GM12875 (cell line): ENCODE measurements at regions not wholly inside any gene's neighbourhood (a gene's known extent, or its start where the extent isn't known, plus 50 kb on each side); places are given as distances from the start of the nearest gene placed in this dataset.

Experiments used
- H3K4me3 ChIP-seq: one replicate; pipeline ENCODE4 v1.5.1; 2011; ENCODE audit warnings: low read depth, low read length, control low read depth
- TF ChIP-seq, protein P1 (sequence below): IDR thresholded peaks from 2 replicates; pipeline ENCODE4 v1.5.1; 2011; ENCODE audit warnings: low read depth, mild to moderate bottlenecking, control low read depth, inconsistent platforms, low read length, moderate library complexity, borderline replicate concordance; ENCODE audit not compliant: insufficient read depth

DNA sequence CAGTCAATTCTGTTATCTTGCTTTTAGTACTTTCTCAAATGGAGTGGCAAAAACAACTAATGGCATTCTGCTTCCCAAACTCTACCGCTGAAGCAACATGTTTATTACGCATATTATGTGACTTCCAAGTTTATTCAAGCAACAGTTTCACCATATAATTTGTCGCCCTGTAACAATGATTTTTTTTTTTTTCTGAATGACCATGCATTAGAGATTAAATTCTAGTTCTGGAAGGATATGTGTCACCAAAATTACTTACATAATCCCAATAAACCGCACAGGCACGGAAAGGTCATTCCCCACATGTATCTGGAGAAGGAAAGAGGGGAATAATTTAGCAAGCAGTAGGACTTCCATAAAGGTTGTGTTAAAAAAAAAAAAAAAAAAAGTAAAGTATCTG, 691.8 kb downstream of the DNAH5 start:
- TF ChIP-seq, protein P1, sequence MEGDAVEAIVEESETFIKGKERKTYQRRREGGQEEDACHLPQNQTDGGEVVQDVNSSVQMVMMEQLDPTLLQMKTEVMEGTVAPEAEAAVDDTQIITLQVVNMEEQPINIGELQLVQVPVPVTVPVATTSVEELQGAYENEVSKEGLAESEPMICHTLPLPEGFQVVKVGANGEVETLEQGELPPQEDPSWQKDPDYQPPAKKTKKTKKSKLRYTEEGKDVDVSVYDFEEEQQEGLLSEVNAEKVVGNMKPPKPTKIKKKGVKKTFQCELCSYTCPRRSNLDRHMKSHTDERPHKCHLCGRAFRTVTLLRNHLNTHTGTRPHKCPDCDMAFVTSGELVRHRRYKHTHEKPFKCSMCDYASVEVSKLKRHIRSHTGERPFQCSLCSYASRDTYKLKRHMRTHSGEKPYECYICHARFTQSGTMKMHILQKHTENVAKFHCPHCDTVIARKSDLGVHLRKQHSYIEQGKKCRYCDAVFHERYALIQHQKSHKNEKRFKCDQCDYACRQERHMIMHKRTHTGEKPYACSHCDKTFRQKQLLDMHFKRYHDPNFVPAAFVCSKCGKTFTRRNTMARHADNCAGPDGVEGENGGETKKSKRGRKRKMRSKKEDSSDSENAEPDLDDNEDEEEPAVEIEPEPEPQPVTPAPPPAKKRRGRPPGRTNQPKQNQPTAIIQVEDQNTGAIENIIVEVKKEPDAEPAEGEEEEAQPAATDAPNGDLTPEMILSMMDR = no peak
- no peak overlapping the region for H3K4me3 ChIP-seq

DNA sequence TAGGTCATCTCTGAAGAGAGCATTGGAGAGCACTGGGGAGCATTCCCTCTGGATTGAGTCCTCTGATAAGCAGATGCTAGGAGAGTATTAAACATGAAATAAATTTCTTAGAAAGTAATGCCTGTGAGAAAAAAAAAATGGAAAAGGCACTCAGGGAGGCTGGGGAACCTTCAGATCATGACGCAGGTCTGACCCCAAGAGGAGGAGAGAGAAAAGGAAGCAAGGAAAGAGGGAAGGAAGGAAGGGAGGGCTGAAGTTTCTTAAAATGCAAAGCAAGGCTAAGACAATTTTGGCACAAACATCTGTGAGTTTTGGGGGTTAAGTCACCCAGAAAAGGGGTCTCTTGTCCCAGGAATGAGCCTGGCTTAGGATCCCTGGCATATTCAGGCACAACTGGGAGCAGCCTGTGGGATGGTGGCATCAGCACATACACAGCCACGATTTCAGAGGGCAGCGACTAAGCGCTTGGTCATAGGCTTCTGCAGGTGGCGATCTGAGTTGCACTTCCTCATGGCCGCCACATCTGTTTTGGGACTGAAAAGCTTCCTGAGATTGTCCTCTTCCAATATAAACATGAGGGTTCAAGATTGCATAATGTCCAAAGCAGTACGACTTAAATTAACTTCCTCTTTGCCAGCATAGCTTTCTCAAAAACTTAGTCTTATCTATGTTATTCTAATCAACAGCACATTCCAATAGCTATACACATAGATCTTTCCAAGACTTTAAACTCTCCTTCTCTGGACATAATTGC, 692.7 kb downstream of the DNAH5 start:
- TF ChIP-seq, protein P1 = no peak
- no peak overlapping the region for H3K4me3 ChIP-seq

DNA sequence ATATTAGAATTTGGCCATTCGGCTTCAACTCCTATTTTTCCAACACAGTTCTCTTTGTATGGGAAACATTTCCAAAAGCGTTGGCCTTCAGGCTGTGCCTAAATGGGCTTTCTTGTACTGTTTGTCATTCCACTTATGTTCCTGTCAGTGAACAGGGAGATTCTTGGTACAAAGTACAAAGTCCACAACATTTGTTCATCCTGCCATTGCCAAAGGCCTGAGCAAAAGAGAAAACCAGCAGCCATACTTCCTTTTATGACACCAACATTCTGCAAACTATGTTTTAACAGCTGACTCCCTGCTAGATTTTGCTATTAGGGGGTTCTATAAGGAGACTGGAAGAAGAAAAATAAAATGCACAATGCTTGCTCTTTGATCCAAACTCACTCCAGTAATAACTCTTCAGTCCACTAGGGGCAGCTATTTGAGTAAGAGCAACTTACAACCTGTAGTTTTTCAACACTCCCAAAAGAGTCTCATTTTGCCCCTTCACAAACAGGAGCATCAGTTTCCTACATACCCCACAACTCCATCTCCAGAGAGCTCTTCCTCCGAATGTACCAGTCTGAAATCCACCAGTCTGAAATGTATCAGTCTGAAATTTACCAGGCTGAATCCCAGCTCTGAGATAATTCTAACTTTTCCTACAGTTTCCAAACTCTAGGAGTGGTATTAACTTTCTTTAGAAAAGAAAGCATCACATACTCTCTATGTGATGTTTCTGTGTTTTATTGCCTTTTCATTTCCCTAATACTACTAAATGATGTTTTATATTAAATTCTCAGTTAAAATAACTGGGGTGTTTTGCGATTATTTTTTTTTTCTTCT, 693.8 kb downstream of the DNAH5 start:
- TF ChIP-seq, protein P1 = peak; percentile 56
- H3K4me3 ChIP-seq = no peak overlapping the region

DNA sequence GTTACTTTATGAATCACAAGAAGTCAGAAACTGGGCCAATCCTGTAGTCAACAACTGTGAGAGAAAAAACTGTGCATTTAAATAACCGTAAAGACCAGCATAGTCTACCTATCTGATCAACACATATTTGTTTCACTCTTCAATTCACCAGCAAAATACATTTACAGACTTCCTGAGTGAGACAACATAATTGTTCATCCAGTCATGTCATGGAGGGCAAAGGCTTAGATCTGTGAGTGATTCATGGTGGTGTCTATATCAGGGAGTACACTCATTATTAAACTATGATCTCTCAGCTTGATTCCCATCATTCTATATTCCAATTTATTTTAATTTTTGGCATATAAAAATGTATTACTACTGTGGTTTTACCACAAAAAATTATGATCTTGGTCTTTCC, 694.6 kb downstream of the DNAH5 start:
- no peak overlapping the region for H3K4me3 ChIP-seq
- TF ChIP-seq, protein P1 = no peak

DNA sequence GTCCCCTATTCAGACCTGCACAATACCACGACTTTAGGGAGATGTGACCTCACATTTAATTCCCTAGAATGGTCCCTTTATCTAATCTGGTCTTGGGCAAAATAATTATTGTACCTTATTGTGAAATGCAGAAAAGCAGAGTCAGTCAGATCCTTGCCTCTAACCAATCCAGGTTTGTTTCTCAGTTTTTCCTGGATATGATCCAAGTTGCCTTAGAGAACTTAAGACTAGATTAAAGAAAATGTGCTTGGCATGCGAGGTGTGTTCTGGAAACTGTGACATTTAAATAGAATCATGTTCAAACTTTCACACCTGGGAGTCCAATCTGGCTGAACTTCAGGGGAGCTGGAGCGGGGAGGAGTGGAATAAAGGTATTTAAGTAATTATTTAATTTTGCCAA, 696.2 kb downstream of the DNAH5 start:
- TF ChIP-seq, protein P1 = no peak
- H3K4me3 ChIP-seq = no peak overlapping the region

DNA sequence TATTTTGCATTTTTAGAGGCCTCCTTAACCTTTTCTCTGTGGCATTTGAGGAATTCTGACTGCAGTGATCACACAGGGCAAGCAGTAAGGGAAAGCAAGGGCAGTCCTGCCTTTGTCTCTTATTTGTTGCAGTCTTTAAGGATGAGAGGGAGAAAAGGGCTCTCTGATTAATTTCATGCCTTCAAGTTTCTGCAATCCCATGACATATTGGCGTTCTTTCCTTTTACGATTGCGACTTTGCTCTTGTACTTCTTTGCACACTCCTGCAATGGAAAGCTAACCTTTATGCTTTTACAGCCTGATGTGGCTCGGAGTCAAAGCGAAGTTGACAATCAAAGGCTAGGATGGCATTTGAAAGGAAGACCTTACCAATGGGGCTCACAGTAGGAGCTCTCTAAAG, 698.4 kb downstream of the DNAH5 start:
- no peak overlapping the region for H3K4me3 ChIP-seq
- TF ChIP-seq, protein P1 = no peak
